GM18951 (cell line): ENCODE measurements at regions not wholly inside any gene's neighbourhood (a gene's known extent, or its start where the extent isn't known, plus 50 kb on each side); places are given as distances from the start of the nearest gene placed in this dataset.
"Not testable (repeated sequence)": the region's sequence is repeated elsewhere in the genome, so short reads cannot be mapped to it uniquely, and the experiment has no call there.

Experiments used
- POLR2A ChIP-seq: IDR thresholded peaks from 4 replicates; pipeline ENCODE4 v1.6.1; 2011; ENCODE audit warnings: mild to moderate bottlenecking; ENCODE audit not compliant: insufficient read length, insufficient read depth; ENCODE audit errors: extremely low read depth
- in situ Hi-C: fragments of 300-500 bp; cut with MboI; formaldehyde crosslinking; loops from one replicate; pipeline ENCODE4 v1.12.0; 2022; ENCODE audit warnings: low sequenced_read_pairs, mixed read lengths, inconsistent platforms; ENCODE audit not compliant: unreplicated experiment

DNA sequence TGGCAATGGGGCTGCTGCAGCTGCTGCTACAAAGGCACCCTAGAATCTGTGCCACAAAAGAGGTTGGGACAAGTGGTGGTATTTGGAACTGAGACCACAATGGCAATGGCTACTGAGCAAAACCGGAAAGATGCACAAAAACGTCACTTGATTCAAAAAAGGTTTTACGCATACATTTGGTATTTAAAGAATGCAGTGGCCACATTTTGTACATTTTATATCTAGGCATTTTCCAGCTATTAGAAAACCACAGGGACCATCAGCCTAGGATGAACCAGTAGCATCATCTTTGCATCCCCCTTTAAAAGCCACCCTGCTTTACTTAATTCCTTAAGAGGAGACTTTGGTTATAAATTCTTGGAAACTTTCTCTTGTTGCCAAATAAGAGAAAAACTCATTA lies 104.8 kb upstream of the CXCL13 start:
- TF ChIP-seq POLR2A: no peak
- in situ Hi-C loops: no loop called here

DNA sequence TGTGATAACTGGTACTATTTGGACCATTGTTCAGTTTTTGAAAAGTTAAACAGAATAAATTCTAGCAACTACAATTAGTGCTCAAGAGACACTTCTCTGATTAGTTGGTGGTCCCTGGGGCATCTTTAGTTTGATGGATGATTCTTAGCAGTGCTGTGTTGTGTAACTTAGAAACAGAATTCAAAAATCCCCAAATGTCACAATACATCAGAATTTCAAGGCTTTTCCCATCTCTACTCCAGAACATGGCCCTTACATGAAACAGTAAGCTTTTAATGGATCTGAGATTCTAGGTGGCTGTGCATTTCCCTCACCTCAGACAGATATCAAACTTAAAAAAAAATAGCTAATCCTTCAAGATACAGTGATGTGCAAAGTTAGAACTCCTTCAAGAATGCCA lies 104.4 kb upstream of the CXCL13 start:
- in situ Hi-C loops: no loop called here
- no peak for TF ChIP-seq POLR2A

DNA sequence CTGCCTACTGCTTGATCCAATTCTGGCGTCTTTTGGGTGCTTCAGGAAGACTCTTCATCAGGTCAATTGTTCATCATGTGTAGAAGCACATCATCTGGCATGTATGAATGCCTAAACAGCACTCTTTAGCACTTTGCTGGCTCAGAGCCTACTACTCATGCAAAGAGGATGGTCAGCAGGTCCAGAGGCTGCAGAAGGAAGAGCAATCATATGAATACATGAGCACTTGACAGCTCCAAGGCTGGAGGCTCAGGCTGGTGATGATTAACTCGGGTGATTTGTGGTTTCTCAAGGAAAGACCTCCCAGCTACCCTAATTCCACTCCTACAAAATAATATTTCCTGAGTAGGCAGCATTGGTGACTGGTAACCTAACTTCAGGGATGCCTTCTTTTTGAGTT lies 103.8 kb upstream of the CXCL13 start:
- in situ Hi-C loops: no loop called here
- no peak for TF ChIP-seq POLR2A

DNA sequence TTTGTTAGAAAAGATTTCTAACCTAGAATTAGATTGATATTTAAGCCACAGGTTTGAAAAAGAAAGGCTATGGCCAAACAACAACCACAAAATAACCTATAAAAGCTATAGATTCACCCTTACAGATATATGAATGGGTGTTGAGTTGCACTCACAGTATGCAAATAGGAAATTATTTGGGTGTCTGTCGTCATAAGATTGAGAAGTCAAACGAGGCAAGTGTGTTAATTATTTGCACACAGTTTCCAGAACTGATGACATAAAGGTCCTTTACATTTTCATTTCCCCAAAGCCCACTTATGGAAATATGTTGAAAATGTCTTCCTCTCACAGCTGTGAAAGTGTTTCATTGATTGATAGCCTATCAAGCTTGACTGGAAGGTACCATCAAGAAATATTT lies 101.2 kb upstream of the CXCL13 start:
- TF ChIP-seq POLR2A: no peak

DNA sequence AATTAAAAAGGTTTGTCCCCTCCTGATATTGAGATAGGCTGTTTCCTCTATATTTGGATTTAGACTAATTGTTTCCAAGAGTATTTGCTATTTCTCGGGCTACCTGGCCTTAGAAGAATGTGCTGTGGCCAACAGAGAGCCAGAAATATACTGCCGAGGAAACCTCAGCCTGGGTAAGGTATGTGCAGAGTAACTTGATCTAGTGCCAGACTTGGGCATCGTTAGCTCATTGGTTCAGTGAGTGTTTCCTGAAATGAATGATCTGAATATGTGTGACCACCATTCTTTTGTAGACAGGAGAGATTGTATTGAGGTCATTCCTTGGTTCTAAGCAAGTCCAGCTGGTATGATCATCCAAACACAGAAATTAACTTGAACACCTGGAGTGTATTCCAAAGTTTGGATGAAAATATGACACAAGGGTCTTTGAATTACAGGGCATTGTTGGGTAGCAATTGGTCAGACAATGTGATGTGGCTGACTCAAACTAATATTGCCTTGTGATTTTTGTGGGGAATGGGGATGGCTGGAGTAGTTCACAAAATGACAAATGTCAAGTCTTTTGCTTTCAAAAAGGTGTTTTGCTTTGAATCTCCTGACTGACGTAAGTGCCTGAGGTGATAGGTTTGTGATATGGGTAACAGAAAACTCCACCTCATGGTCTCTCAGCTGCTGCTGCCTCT lies 100.2 kb upstream of the CXCL13 start:
- TF ChIP-seq POLR2A: no peak
- in situ Hi-C loops: no loop called here

More for the DNA sequence above, 101.2 kb upstream of the CXCL13 start:
- in situ Hi-C loops: no loop called here

DNA sequence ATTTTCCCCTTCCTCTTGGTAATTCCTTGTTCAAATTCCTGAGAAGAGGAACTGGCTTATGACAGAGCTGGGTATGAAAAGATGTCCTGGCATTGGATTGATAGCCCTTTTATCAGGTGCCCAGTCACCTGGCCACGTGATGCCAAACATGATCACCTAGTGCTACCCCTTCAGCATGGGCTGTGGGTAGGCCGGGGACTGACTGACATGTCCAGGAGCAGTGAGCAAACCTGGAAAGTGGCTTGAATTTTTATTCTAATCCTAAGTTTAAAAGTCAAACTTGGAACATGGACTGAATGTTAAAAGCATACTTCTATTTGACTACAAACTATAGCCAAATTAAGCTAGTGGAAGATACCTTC lies 99.7 kb upstream of the CXCL13 start:
- no peak for TF ChIP-seq POLR2A
- in situ Hi-C loops: no loop called here

DNA sequence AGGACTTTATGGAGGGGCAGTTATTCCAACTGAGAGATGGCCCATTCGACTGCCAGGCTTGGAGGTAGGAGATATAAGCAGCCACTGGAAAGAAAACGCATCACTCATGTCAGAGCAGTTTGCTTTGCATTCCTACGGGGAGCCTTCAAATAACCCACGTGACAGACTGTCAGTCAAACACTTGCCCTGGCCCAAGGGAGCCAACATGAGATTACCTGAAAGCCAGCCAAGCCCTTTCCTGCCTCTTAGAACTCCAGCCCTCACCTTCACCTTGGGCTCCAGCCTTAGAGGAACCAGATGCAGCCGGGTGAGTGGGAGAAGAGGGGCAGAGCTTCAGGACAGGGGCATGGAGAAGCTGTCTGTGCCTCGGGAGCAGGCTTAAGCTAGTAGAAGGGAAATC lies 95.3 kb upstream of the CXCL13 start:
- in situ Hi-C loops: no loop called here
- no peak for TF ChIP-seq POLR2A

DNA sequence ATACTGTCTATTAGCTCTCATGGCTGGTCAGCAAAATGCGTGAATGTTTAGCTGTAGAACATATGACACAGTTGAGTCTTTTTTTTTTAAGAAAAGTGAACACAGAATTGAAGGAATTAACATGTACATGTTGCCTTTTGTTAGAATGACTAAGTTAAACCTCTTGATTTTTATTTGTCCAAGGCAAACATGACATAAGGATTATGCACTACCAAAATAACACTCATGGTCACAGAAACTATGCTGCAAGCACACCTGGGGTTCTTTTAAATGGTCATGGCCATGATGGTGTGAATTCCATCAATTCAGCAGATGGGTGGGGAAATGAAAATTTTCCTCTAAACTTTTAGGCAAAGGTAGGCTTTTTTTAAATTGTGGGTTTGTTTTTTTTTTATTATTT lies 80.1 kb upstream of the CXCL13 start:
- no peak for TF ChIP-seq POLR2A
- in situ Hi-C loops: no loop called here

DNA sequence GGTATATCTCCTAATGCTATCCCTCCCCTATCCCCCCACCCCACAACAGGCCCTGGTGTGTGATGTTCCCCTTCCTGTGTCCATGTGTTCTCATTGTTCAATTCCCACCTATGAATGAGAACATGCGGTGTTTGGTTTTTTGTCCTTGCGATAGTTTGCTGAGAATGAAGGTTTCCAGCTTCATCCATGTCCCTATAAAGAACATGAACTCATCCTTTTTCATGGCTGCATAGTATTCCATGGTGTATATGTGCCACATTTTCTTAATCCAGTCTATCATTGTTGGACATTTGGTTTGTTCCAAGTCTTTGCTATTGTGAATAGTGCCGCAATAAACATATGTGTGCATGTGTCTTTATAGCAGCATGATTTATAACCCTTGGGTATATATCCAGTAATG lies 77.7 kb upstream of the CXCL13 start:
- in situ Hi-C loops: not testable (repeated sequence)

DNA sequence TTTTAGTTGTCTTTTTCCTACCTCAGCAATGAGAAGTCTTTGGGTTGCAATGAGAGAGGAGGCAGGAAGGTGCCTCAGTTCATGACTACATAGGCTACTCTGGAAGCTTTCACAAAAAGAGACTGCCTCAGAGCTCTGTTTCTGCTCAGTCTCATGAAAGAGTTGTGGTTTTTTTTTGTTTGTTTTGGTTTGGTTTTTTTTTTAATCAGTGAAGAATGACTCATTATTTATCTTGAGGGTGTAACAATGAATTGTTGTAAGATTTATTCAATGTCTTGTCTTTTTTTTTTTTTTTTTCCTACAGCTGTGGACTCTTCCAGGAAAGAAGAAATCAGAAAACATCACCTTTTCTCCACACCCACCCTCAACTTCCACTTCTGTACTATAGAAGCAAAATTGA lies 67.5 kb upstream of the CXCL13 start:
- TF ChIP-seq POLR2A: no peak
- in situ Hi-C loops: no loop called here

DNA sequence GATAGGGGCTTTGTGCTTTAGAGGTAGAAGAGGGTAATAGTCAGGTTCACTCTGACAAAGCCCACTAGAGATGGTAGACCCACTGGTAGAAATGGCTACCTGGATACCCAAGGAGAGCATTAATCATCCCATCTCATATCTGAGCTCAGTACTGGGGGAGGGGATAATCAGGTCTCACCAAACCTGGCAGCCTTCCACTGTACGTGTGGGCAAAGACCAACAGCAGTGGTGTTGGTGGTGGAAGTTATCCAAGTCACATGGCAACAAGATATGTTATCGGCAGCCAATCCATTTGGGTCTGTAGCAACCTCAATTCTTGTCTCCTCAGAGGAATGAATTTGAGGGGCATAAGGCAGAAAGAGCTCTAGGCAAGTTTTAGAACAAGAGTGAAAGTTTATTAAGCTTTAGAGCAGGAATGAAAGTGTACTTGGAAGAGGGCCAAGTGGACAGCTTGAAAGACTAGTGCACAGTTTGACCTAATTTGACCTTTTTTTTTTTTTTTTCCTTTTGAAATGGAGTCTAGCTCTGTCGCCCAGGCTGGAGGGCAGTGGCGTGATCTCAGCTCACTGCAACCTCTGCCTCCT lies 67.0 kb upstream of the CXCL13 start:
- in situ Hi-C loops: no loop called here
- TF ChIP-seq POLR2A: no peak
